Brain microvascular endothelial cell (primary cell): ENCODE measurements at regions not wholly inside any gene's neighbourhood (a gene's known extent, or its start where the extent isn't known, plus 50 kb on each side); places are given as distances from the start of the nearest gene placed in this dataset.

ENCODE experiments used
- DNase-seq: peaks from one replicate; pipeline ENCODE4 v3.0.0-alpha.2; 2020
- H3K27ac ChIP-seq: fragments of 250-450 bp; sonication (Bioruptor Pico); 2 replicates; pipeline ENCODE4 v1.5.1; 2020; ENCODE audit warnings: mild to moderate bottlenecking, moderate library complexity
- H3K27me3 ChIP-seq: fragments of 250-450 bp; sonication (Bioruptor Pico); replicated peaks from 2 replicates; pipeline ENCODE4 v1.5.1; 2020; ENCODE audit warnings: mild to moderate bottlenecking
- H3K36me3 ChIP-seq: fragments of 250-450 bp; sonication (Bioruptor Pico); replicated peaks from 2 replicates; pipeline ENCODE4 v1.5.1; 2020; ENCODE audit warnings: mild to moderate bottlenecking
- H3K4me3 ChIP-seq: 2 replicates; pipeline ENCODE4 v1.5.1; 2011; ENCODE audit warnings: low read depth, mild to moderate bottlenecking, control low read depth, low read length, moderate library complexity
- CTCF ChIP-seq: IDR thresholded peaks from 2 replicates; pipeline ENCODE4 v1.5.1; 2011; ENCODE audit warnings: low read depth, mild to moderate bottlenecking, moderate library complexity, low read length, control low read depth, inconsistent platforms; ENCODE audit errors: missing control alignments
- in situ Hi-C: cut with HindIII; loops from 2 replicates; pipeline ENCODE4 v1.10.0; 2017; ENCODE audit warnings: low sequenced_read_pairs, low pct_ligation_motif_present

DNA sequence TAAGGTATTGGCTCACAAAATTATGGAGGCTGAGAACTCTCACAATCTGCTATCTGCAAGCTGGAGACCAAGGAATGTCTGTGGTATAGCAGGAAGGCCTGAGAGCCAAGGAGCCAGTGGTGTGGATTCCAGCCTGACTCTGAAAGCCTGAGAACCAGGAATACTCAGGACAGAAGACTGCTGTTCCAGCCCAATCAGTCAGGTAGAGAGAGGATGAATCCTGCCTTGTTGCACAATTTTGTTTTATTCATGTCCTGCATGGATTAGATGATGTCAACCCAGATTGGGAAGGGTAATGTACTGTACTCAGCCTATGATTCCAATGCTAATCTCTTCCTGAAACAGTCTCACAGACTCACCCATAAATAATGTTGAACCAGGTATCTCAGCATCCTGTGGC, 312.4 kb upstream of the KCNMB2 start:
- Histone ChIP-seq H3K27me3 (no peaks in the 10 kb centered on the region), H3K4me3 (no peak overlapping the region), H3K27ac (no peak overlapping the region), H3K36me3 (no peaks in the 10 kb centered on the region)
- in situ Hi-C loops: no loop called here
- no peak for TF ChIP-seq CTCF
- peak; percentile 31 for DNase-seq

- TF ChIP-seq CTCF: no peak
- Histone ChIP-seq H3K4me3 (no peak overlapping the region), H3K27ac (no peak overlapping the region), H3K36me3 (no peaks in the 10 kb centered on the region), H3K27me3 (no peaks in the 10 kb centered on the region)
- in situ Hi-C loops: no loop called here
- DNase-seq: no peak
Measured at GRCh38 chr3:178226094-178226493, 310.1 kb upstream of the KCNMB2 start.

- DNase-seq: no peak
- in situ Hi-C loops: no loop called here
- Histone ChIP-seq H3K36me3 (no peaks in the 10 kb centered on the region), H3K27me3 (no peaks in the 10 kb centered on the region), H3K27ac (no peak overlapping the region), H3K4me3 (no peak overlapping the region)
- TF ChIP-seq CTCF: no peak
Measured at GRCh38 chr3:178231645-178232044, 304.6 kb upstream of the KCNMB2 start.

GRCh38 chr3:178233371-178234071, 302.7 kb upstream of the KCNMB2 start:
- Histone ChIP-seq H3K27me3 (no peaks in the 10 kb centered on the region), H3K27ac (no peak overlapping the region), H3K4me3 (no peak overlapping the region), H3K36me3 (no peaks in the 10 kb centered on the region)
- no peak for TF ChIP-seq CTCF
- no peak for DNase-seq
- in situ Hi-C loops: no loop called here

GRCh38 chr3:178236555-178237277, 299.5 kb upstream of the KCNMB2 start:
- Histone ChIP-seq H3K4me3 (no peak overlapping the region), H3K27me3 (no peaks in the 10 kb centered on the region), H3K27ac (no peak overlapping the region), H3K36me3 (no peaks in the 10 kb centered on the region)
- TF ChIP-seq CTCF: no peak
- DNase-seq: peak; percentile 51
- in situ Hi-C loops: no loop called here
